ENCODE measurements at regions not wholly inside any gene's neighbourhood (a gene's known extent, or its start where the extent isn't known, plus 50 kb on each side); places are given as distances from the start of the nearest gene placed in this dataset.
"Not testable (repeated sequence)": the region's sequence is repeated elsewhere in the genome, so short reads cannot be mapped to it uniquely, and the experiment has no call there.

DNA sequence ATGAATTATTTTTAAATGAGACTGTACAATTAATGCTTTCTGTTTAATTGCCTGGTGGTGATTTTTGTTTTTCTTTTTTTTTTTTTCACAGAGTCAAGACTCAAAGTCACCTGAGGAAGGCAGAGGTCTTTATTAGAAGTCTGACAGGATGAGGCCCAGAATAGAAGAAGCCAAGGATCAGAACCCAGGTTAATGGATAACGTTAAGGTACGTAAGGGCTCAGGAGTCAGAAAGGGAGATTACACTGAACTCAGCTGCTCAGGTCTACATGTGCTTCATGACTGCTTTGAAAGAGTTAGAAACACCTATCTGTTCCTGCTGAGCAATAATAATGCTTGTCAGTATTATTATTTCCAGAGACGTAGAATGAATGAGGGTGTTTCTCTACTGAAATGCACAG is 196.5 kb downstream of the LRATD1 start:
- no peak for DNase-seq

DNA sequence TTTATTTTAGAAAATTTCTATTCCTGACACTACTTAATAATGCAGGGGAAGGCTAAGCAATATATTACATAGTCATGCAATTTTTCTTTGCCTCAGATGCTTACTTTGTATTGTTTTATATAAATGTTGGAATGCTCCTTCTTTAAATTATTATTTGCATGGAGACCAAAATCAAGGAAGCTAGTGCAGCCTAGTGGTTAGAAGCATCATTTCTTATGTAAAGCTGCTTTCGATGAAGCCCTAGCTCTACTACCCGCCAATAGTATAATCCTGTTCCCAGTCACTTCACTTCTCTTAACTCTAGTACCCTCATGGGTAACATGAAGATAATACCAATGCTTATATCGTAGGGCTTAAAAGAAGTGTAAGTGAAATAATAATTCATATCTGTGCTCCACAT is 198.9 kb downstream of the LRATD1 start:
- DNase-seq: no peak

DNA sequence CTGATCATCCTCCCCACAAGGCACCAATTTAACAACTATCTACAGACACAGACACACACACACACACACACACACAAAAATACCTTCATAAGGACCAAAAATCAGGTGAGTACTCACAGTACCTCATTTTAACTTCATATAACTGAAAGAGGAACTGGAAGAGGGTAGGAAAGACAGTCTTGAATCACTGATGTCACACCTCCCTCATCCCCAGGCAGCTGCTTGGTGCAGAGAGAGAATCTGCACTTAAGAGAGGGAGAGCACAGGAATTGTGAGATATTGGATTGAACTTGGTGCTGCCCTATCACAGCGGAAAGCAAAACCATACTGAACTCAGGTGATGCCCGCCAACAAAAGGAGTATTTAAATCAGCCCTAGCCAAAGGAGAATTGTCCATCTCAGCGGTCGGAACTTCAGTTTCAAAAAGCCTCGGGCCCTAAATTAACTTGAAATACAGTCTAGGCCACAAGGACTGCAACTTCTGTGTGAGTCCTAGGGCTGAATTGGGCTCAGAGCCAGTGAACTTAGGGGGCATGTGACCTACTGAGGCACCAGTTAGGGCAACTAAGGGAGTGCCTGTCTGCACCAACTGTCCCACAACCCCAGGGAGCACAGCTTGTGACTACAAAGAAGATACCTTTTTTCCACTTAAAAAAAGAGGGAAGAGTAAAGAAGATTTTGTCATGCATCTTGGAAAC is 211.1 kb downstream of the LRATD1 start:
- no peak for DNase-seq

DNA sequence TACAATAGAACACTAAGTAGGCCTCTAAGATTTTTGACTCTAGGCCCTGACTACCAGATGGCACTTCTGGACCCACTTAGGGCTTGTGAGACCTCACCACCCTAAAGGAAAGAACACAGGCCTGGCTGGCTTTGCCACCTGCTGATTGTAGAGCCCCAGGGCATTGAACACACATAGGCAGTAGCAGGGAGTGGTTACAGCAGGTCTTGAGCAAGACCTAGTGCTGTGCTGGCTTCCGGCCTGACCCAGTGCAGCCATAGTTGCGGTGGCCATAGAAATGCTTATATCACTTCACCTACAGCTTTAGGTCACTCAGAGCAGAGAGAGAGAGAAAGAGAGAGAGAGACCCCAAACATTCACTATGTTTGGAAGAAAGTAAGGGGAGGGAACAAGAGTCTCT is 223.2 kb downstream of the LRATD1 start:
- DNase-seq: no peak

DNA sequence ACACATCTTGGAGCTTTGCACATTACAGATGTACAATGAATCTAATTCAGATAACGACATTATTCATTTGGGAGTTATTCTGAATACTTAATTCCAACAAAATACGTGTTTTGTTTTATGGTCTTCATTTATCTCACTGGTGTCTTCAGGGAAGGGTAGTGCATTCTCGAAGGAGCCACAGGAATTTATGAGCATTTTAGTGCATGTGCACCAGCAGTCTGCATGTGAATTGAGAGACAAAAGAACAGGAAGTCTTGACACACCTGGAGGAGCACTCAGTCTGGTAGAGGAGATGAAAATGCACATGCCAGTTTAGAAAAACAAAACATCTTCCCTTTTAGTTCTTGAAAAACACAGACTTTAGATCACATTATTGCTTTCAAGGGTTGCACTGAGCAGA is 228.7 kb downstream of the LRATD1 start:
- no peak for DNase-seq

DNA sequence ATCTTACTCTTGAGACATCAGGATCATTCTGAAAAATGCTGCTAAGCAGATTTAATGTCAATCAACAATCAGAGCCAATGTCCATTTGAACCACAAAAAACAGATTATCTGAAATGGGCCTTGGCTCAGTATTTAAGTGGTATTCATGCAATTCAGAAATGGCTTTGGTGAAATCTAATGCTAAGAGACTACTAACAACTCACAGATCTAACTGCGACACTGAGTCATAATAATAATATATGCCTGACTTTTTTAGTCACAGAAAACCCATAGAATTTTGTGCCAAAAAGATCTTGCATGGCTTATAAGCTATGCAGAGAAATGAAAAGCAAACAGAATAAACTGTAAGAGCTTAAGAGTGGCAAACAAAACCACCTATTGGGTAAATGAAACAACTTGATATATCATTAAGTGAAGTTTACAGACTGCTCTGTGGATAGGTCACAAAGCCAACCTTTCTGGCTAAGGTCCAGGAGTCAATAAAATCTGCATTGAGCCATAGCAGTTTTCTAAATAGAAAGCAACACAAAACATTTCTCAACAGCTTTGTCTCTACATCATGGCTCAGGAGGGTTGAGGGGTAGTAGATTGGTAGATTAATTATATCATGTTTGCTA is 234.3 kb downstream of the LRATD1 start:
- DNase-seq: no peak

DNA sequence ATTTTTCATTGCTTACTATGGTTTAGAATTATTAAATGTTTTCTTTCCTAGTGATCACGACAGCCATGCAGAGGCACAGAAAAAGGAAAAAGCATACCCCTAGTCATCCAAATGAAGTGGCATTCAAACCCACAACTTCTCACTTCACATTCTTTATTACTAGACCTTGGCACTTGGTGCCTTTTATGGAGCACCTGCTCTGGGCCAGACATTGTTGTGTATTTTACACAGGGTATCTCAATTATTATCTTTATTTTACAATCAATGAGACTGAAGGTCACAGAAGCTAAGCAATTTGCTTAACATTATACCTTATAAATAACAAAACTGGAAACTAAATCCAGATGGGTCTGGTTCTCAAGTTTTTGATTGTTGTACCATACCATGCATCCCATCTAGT is 235.3 kb downstream of the LRATD1 start:
- no peak for DNase-seq

DNA sequence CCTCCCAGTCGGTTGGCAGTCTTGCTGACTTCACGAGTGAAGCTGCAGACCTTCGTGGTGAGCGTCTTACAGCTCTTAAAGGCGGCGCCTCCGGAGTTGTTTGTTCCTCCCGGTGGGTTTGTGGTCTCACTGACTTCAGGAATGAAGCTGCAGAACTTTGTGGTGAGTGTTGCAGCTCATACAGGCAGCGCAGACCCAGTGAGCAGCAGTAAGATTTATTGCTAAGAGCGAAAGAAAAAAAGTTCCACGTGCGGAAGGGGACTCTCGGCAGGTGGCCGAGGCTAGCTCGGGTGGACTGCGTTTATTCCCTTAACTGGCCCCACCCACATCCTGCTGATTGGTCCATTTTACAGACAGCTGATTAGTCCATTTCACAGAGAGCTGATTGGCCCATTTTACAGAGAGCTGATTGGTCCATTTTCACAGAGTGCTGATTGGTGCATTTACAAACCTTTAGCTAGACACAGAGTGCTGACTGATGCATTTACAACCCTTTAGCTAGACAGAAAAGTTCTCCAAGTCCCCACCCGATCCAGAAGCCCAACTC is 240.3 kb downstream of the LRATD1 start:
- DNase-seq: no peak

DNA sequence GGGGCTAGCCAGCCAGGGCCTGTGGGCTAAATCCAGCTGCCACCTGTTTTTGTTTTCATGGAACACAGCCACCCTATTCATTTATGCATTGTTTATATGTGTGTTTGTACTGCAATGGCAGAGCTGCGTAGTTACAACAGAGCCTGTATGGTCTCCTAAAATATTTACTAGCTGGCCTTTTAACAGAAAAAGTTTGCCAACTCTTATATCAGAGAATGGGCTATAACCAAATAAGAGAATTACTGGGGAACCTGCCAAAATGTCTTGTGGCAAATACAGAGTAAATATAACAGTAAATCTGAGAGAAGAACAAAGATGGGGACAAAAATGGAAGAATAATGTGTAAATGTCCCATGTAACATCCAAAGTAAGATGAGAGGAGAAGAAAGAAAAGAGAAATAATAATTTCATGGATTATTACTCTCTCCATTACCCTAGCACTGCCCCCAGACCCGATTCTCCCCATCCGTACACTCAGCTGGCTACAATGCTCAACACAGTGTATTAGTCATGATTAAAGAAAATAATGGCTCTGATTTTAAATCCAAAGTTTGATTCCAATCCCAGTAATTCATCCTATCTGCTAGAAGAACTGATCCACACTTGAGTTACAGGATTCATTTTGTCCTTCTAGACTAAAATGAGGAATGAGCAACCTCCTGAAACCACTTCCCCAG is 249.3 kb downstream of the LRATD1 start:
- no peak for DNase-seq

DNA sequence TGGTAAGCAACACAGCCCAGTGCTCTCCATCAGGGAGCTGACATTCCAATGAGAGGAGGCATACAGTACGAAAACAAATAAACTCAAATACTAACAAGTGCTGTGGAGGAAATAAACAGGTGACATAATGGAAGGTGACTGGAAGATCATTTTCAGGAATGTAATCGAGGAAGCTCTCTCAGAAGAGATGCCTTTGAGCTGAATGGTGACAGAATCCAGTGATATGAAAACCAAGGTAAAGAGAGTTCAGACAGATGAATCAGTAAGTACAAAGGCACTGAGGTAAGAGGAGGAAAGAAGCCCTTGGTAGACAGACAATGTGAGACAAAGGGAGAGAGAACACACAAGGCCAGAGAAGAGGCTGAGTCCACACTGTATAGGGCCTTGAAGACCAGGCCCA is 252.1 kb downstream of the LRATD1 start:
- DNase-seq: no peak

DNA sequence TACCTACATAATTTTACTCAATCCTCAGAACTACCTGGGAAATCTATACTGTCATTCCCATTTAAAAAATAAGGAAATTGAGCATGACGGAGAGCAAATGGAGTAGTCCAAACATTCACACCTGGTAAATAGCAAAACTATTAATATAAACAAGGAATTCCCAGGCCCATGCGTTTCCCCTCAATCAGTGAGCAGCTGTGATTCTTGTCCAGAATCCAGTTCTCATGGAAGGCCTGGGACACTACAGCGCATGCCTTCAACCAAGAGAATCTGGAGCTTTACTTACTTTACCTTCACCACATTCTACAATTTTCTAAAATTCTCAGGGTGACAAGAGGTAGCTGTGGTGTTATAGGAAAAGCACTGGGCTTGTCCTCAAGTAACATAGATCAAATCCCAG is 259.0 kb downstream of the LRATD1 start:
- DNase-seq: no peak

DNA sequence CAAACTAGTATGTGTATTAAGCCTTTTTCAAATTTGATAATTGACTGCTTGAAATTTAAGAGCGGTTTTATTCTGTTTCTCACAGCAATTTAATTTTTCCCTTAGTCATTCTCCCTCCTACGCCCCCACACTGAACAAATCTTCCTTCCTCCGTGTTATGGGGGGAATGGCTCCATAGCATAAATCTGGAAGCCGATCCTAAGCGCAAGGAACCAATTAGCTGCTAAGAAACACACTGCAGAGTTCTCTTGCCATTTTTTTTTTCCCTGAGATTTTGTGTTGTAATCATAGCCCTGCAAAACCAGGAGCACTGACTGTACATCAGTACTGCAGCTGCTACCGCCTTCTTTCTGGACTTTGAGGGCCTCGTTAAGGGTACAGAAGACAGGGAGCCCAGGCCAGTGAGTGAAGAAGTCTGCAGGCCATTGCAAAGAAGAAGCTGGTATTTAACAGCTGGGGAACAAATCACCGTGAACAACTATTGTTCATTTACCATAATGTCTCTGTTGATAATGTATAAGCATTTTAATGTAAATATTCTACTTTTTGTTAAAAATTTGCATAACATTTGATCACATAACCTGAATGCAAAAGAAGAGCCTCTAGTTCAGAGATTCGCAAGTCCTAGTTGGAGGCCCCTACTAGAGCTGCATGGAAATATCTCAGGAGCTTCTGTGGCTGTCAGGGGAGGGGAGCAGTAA is 264.0 kb downstream of the LRATD1 start:
- DNase-seq: no peak

DNA sequence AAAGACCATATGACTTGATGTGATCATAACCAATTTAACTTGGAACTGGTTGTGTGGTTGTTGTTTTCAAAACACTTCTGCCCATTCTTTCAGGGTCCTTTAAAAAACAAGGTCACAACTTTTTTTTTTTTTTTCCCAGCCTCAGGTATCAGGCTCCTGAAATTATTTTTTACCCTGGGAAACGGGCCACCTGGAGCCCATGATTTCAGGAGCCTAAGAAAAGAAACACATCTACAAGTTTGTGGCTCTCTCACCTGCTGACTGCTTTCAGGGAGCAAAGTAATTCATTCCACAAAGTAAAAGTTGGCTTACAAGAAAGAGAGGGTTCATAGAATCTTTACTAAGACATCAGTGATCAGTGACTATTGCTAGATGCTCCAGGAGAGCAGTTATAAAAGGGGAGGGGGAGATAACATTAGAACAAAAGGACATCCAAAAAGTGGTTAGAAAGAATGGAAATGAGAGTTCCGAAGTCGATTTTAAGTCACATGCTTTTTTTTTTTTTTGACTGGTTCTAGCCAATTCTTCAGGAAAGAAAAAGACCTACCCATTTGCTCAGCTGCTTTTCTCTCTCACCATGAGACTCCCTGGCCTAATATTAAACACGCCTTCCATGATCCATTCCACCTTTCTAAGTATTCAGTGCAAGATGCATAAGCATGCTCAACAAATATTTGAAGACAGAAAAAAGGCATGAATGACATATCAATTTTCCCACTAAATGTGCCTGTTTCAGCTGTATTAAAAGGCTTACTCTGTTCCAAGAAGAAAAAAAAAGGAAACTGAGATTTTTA is 267.3 kb downstream of the LRATD1 start:
- DNase-seq: no peak

DNA sequence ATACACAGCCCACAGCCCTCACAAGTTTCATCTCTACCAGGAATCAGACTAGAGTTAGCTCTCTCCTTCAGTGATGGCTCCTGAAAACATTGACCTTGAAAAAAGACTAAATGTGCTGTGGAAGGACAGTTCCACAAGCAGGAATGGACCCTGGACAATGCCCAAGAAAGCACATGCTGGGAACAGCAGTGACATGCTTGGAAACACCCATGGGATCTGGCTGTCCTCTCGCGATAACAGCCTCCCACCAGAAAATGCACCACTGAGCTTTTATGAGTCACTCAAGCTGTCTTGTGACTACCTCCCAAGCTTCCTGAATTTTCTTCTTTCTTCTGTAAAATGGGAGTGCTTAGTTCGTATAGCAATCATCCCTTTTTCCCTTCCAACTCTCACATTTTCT is 269.2 kb downstream of the LRATD1 start:
- peak; percentile 3 for DNase-seq

DNA sequence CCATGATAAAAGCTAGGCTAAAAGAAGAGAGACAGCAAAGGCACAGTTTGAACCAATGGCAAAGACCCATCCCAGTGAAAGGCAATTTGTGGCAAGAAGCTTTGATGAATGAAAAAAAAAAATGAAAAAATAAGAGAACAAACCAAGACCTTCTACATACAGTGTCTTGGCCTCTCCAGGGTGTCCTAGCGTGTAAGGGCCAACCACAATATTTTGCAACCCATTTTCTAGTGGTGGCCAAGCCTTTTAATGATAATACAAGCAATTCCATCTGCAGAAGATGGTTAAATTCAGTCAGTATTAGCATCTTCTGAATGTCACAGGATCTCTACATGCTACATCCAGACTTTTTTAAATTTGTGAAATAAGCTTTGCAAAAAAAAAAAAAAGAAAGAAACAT is 270.4 kb downstream of the LRATD1 start:
- DNase-seq: no peak

DNA sequence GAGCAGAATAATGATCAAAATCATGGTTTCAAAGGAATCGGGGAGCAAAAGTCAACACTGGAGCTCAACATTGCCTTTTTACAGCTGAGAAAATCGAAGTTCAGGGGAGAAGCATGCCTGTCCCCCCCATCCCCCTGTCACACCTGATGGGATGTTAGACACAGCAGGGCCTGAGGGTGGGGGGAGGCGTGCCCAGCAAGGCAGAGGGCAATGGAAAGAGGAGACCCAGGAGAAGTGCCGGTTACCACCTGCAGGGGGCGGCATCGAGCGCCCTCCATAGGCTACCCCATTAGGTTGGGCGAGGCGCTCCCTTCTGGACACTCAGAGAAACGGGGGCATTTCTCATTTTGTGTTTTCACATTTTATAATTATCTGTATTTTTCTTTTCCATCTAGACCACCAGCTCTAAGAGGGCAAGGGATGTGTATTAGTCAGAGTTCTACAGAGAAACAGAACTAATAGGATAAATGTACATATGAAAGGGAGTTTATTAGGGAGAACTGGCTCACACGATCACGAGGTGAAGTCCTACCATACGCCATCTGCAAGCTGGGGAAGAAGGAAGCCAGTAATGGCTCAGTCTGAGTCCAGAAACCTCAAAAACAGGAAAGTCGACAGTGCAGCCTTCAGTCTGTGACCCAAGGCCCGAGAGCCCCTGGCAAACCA is 271.3 kb downstream of the LRATD1 start:
- no peak for DNase-seq

DNA sequence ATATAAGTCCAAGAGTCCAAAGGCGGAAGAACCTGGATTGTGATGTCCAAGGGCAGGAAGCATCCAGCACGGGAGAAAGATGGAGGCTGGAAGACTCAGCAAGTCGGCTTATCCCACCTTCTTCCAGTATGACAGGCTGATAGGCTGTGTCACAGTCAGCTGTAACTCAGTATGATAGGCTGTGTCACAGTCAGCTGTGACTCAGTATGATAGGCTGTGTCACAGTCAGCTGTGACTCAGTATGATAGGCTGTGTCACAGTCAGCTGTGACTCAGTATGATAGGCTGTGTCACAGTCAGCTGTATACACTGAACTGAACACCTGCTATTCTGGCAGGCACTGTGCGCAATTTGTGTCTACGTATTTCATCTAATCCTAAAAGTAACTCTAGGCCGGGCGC is 271.9 kb downstream of the LRATD1 start:
- not testable (repeated sequence) for DNase-seq

DNA sequence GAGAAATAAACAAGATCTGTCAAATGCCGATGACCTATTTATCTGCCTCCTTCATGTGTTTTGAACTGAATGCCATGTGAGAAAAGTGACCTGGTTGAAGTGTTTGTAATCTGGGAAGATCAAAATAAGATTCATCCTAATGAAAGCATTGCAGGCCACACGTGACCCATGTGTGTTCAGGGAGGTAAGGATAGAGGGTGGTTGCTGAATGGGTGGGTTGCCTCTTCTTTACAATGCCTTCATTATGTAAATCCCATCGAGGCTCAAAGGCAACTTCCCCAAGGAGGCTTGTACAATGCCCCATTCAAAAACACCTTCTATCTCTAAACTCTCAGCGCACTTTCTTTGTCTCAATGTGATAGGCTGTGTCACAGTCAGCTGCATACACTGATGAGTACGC is 273.1 kb downstream of the LRATD1 start:
- no peak for DNase-seq

DNA sequence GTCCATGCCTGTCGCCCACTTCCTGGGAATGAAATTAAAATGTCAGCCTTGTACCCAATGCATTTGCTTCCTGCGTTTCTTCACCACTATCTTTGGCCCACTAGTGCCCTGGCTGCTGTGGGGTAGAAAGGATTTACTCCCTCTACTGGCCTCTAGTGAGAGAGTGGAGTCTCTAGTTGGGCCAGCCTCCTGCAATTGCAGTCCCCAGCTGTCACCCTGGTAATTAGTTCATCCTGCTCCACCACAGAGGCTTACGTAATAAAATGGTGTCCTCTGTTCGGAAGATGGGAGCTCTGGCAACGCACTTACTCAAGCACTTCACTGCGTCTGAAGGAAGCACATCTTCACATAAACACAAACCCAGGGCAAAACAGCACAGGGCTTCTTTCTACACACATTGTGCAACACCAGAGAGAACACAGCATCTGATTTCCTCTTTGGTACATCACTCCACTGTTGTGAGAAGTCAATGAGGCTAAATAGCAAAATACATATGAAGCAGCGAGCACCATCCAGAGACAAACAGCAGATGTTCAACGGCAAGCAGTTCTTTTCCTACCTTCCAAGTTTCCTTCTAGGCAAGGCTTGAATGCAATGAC is 274.6 kb downstream of the LRATD1 start:
- peak; percentile 2 for DNase-seq

DNA sequence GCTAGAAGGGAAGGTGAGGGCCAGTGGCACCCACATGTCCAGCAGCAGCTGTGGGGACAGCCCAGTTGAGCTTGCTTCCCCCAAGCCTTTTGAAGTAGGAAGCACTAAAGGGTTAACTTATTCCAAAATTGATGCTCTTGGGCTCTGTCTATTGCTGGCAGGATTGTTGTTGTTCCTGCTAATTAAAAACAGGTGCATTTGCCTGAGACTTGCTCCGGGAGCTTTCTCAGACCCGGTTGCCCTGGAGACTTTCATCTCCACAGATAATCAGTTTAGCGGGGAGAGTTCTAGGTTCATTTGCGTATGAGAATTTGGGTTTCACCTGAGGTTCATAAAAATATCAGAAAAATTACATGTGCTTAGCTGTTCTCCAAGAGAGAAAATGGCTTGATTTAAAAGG is 277.3 kb downstream of the LRATD1 start:
- no peak for DNase-seq

DNA sequence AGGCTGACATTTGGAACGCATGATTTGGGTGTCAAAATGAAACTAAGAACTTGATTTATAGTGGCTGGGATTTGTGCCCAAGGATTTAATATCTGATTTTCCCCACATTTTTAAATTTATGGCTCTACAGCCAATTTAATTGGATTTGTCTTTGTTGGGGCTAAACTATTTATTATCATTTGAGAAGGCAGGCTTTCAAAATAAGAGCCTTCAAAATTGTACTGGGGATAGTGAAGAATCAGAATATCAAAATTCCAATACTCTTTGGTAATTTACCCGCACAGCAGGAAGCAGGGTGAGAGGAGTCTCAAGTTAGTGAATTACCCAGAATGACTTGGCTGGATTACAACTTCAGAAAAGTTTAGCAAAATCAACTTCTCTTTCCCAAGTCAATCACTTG is 278.1 kb downstream of the LRATD1 start:
- DNase-seq: peak; percentile 45
